HG03439 (cell line): ENCODE measurements at regions not wholly inside any gene's neighbourhood (a gene's known extent, or its start where the extent isn't known, plus 50 kb on each side); places are given as distances from the start of the nearest gene placed in this dataset.

Source experiments
- ATAC-seq: cut with Tn5 transposase; IDR thresholded peaks from one replicate; pipeline ENCODE4 v1.9.1; 2021; ENCODE audit warnings: mild to moderate bottlenecking, moderate library complexity; ENCODE audit not compliant: unreplicated experiment

DNA sequence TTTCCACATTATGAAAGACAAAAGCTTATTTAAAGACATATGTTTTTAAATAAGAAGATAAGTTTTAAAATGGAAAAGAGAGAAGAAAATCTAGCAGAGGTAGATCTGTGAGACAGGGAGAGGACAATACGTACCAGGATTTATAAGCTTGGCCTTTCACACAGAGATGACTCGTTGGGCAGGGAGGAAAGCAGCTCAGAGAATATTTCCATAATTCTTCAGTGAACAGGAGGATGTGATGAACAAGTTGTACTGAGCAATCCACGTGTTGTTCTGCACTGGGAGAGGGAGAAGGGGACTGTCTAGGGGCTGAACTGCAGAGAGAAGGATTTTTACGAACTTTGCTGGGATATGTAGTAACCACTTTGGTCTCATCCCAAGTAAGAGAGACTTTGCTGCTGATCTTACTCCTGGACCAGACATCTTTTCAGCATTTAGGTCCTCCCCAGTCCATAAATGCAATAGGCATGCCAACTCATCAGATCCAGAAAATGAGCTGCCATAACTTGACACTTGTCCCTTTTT is 162.5 kb upstream of the SETBP1 start:
- no peak for ATAC-seq

GRCh38 chr18:44518666-44519065 is 162.0 kb upstream of the SETBP1 start:
- no peak for ATAC-seq

DNA sequence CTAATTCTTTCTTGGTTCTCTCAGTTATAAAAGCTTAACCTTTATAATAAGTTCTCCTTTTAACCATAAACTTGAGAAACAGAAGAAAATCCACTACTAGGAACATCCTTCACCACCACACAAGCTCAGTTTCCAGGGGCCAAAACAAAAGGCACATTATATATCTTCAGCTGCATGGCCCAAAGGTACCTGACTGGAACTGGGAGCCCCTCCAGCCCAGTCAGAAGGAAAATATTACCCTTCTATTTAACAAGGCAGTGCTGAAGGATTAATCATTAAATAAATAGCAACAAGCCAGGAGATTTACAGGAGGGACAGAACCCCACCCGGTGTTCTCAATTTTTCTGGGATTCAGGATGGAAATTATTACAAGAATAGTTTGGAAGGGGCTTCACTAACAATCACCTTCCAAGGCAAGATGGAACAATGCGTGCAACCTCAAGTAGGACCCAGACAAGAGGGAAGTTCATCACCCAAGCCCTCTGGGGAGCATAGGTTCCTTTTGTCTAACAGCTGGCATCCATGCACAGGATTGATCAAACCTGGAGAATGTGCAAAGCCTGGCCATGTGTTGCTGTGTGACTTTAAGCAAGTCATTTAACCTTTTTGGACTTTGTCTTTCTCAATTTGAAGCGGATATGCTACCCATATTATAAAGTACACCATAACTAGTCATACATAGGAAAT is 159.6 kb upstream of the SETBP1 start:
- ATAC-seq: no peak

DNA sequence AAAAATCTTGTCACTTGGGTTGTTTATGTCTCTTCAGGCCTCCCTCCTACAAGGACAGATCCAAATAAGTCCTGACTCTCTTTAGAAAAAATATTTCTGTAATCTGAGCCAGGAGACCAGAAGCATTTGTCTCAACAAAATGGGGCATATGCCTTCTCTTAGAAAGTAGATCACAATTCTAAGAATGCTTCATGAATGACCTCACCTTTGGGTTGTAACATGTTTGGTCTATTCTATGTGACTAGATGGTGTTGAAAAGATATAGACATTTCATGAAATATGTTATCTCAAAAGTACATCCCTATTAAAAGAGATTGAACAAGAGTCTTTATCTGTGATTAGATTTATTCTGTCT is 159.0 kb upstream of the SETBP1 start:
- no peak for ATAC-seq

DNA sequence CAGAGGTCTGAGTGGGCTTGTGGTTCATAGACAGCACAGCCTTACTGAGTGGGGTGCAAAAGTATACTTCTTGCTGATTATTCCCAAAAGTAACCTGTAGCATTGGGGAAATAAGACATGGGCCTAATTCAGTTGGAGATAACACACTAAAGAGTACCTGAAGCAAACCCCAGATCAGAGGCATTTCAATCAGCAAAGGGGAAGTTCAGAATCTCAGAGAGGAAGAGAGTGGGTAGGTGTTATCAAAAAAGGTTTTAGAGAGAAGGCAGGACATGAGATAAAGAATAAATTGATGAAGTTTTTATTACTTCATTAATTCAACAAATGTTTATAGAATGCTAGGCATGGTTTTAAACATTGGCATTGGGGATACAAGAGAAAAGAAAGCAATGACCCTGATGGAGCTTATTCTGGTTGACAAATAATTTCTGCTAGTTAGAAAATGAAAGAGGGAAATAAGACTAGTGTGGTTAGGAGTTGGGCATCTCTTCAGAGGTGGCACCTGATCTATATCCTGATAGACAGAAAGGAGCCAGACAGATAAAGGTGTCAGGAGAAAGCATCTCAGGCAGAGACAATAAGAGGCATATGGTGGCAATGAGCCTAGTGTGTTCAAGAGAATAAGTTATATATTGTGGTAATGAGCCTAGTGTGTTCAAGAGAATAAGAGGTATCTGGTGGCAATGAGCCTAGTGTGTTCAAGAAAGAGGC is 153.8 kb upstream of the SETBP1 start:
- no peak for ATAC-seq

GRCh38 chr18:44533071-44533470 is 147.6 kb upstream of the SETBP1 start:
- no peak for ATAC-seq

DNA sequence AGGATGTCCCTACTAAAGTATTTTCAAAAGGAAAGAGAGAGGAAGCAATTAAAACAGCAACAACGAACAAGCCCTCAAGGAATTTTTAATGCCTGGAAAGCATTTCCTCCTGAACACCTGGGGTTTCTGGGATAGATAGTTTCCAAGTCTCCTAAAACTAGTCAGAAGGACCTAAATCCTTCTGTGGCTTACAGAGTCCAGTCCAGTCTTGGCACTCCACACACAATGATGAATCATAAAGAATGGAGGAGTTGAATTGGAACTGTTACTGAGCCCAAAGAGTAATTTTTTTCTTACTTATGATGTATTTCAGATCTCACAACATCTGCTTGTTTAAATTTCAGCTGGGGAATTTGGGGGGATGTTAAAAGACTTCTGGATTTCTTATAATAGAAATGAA is 144.6 kb upstream of the SETBP1 start:
- no peak for ATAC-seq

GRCh38 chr18:44536619-44537018 is 144.1 kb upstream of the SETBP1 start:
- no peak for ATAC-seq

DNA sequence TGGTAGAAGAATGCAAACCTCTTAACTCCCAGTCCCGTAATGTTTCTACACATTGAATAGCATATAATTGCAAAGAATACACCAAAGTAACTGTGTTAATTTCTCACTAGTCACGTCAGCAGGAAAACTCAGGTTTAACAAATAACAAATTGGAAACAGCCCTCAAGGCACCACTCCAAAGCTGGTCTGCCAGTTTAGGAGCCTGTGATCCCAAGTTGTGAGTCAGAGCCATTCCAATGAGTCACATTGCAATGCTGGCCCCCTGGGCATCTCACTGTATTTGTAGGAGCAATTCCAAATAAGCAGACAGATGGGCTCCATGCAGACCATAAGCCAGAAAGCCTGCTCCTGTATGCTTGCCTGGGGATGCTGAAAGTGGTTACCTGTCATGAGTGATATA is 143.2 kb upstream of the SETBP1 start:
- no peak for ATAC-seq

GRCh38 chr18:44539926-44540325 is 140.8 kb upstream of the SETBP1 start:
- ATAC-seq: no peak

DNA sequence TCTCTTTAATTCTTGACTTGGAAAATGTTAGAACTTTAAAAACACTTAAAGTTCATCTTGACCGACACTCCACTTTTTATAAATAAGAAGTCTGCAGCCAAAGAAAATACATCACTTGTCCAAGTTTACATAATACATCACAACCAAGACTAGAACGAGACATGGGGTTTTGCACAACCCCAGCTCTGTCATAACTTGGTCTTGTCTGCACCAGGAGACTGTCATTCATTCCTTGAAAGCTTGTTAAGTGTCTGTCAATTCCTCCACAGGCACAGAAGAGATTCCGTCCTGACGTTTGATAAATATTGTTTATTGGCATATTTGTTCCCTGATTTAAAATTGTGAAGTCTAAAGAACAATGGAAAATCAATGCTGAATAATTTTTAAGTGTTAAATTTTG is 139.5 kb upstream of the SETBP1 start:
- no peak for ATAC-seq

DNA sequence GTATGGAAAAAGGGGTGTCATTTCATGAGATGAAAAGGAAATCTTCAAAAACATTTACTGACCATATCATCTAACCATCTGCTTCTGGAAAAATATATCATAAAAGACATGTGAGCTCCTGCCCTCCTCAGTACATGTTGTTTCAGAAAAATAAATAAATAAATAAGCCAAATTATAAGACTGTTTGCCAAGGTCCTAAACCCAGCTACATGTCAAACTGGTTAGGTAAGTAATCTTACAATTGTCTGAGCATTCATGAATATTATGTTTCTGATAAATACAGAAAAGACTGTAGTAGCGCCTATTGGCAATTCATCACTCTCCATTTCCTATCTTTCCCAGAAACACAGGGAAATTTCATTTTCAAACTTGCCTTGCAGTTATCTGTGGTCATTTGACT is 138.9 kb upstream of the SETBP1 start:
- no peak for ATAC-seq

DNA sequence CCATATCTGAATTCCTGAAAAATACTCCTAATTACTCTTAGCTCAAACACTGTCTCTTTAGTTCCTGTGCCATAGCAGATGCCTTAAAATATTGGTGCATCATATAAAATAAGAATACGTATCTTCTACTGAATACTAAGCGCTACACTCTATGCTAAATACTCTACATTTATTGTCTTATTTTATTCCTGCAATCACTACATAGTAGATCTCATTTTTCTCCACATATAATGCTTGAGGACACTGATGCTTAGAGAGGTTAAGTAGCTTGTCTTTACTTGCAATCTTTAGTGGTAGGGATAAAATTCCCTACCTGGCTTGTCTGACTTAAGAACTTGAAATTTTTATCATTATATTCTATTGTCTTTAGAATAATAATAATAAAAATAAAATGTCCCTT is 137.3 kb upstream of the SETBP1 start:
- ATAC-seq: no peak

DNA sequence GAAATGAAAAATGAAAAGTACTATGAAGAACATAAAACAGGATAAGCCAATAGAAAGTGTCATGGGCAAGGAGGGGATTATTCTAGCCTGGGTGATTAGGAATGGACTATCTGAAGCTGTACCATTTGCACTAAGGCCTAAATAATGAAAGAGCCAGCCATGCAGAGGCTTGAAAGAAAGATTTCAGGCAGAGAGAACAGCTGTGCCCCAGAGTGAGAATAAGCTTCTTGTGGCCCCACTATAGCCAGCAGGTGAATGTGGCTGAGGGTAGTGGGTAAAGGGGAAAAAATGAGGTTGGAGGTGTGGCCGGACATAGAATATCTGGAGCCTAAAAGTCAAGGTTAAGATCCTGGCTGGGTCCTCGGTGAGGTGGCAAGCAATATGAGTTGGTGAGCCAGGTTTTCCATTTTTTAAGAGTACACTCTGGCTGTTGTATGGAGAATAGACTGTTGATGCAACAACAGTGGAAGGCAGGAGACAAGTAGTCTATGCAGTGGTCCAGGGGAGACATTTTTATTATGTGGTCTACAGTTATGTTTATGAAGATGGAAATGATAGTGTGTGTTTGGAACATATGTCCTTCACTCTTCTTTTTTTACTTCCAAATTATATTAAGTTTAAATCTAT is 135.2 kb upstream of the SETBP1 start:
- no peak for ATAC-seq

- no peak for ATAC-seq
These were observed 133.7 kb upstream of the SETBP1 start for GRCh38 chr18:44546954-44547353.

DNA sequence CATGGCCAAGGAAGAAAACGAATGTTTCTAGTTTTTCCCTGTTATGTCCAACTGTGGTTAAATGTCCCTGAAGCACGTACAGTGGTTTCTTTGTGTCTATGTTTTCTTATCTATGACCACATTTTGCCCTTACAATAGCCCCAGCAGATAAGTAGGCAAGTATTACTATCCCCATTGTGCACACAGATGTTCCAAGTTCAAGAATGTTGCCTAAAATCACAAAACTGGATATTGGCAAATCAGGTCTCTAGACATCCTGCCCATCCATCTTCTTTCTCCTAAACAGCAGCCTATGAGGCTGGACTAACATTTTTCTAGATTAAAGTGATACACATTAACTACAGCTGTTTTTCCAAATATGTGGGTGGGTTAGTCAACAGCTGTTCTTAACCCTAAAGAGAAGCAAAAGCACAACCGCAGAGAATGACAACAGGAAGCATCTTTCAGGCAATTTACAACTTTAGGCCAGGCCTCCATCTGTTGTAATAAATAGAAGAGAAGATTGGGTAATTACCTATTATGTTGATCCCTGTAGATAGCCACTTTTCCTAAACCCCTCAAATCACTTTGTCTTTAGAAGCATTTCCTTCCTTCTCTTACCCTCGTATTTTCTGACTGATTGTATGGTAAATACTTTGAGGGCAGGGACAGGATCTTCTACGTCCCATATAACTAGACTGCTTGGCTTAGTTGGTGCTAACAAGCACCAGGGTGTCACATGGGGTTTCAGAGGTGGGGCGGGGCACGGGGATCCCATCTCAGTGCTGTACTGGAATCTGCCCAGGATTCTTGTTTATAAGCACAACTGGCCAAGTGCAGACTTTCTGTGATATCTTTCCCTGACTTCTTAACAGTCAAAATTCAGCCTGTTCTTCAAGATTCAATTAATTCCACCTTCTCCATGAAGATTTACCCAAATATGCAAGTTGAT is 132.1 kb upstream of the SETBP1 start:
- no peak for ATAC-seq

- no peak for ATAC-seq
These were observed 128.0 kb upstream of the SETBP1 start for GRCh38 chr18:44552706-44553105.

DNA sequence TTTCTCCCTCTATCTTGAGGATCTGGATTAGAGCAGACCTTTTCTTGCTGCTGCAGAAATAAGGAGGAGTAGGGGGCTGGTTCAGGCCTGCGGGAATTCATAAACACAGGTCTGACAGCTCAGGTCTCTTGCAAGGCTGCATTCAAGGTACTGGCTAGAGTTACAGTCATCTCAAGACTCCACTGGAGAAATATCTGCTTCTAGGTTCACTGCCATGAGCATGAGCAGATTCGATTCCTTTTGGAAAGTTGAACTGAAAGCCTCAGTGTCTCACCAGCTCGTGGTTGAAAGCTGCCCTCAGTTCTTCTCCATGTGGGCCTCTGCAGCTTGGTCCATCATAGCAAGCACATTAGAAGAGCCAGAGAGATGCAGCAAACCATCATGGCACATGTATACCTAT is 124.4 kb upstream of the SETBP1 start:
- no peak for ATAC-seq

DNA sequence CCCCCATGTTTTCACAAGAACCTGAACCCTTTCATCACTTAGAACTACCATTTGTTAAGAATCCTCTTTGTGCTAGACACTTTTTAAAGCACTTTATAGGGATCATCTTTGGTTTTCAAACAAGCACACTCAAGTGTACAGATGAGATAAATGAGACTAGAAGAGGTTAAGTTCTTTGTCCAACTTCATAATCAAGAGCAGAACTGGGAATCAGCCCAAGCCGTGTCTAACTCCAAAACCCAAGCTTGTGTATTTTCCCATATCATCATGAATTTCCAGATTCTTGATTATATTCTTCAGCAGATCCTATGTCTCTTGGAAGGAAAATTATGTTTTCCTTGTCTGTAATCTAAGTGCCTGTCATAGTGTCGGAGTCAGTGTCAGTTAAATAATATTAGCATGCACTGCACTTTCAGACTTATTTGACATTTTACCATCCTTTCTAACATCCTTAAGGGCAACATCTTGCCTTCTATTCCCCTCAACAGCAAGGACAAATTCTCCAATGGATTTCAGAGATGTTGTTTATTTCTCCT is 123.0 kb upstream of the SETBP1 start:
- ATAC-seq: no peak

DNA sequence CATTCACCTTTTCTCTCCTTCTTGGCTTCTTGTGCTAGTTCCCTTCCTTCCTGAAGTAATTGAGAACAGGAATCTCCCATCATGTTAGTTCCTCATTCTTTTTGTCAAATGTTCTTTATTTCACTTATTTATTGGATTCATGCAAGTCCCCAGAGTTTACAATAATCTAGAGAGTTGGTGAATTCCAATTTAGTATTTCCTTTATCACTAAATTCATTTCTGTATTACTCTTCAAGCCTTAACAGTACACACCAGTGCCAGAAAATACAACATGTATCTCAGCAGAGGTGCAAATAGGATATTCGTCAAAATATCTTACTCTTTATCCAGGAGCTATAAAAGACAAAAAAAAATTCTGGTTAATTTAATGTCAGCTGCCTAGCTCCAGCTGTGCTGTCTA is 121.9 kb upstream of the SETBP1 start:
- no peak for ATAC-seq

GRCh38 chr18:44562986-44563385 is 117.7 kb upstream of the SETBP1 start:
- ATAC-seq: no peak
